ENCODE measurements at regions not wholly inside any gene's neighbourhood (a gene's known extent, or its start where the extent isn't known, plus 50 kb on each side); places are given as distances from the start of the nearest gene placed in this dataset.

- TF ChIP-seq, protein P1, sequence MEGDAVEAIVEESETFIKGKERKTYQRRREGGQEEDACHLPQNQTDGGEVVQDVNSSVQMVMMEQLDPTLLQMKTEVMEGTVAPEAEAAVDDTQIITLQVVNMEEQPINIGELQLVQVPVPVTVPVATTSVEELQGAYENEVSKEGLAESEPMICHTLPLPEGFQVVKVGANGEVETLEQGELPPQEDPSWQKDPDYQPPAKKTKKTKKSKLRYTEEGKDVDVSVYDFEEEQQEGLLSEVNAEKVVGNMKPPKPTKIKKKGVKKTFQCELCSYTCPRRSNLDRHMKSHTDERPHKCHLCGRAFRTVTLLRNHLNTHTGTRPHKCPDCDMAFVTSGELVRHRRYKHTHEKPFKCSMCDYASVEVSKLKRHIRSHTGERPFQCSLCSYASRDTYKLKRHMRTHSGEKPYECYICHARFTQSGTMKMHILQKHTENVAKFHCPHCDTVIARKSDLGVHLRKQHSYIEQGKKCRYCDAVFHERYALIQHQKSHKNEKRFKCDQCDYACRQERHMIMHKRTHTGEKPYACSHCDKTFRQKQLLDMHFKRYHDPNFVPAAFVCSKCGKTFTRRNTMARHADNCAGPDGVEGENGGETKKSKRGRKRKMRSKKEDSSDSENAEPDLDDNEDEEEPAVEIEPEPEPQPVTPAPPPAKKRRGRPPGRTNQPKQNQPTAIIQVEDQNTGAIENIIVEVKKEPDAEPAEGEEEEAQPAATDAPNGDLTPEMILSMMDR (IDR thresholded peaks at IDR 0.05) = no peak
- no peak for TF ChIP-seq POLR2A (IDR thresholded peaks at IDR 0.05)
These were observed 50.5 kb upstream of the SHANK2 start for GRCh38 chr11:71302911-71303310.
